HG03135 (cell line): ENCODE measurements at regions not wholly inside any gene's neighbourhood (a gene's known extent, or its start where the extent isn't known, plus 50 kb on each side); places are given as distances from the start of the nearest gene placed in this dataset.
"Not testable (repeated sequence)": the region's sequence is repeated elsewhere in the genome, so short reads cannot be mapped to it uniquely, and the experiment has no call there.

Source experiments
- ATAC-seq: cut with Tn5 transposase; IDR thresholded peaks from one replicate; pipeline ENCODE4 v1.9.1; 2021; ENCODE audit warnings: mild to moderate bottlenecking, moderate library complexity; ENCODE audit not compliant: unreplicated experiment

DNA sequence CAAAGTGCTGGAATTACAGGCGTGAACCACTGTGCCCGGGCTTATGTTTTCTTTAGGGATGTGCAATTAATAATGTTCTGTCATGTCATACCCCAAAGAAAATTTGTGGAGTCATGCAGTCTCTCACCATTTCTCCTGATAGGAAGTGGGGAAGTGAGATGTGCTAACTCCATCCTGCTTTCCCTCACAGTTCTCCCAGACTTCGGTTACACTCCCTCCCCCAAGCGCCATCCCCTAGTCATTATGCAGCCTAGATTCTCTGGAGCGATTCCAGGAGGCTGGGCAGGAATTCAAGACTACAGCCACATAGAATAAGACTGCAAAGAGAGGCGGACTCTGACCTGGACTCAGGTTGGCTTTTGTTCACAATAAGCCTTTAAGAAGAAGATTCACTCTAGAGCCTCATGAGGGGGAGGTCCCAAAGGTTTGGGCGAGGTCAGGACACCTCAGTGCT, 271.4 kb downstream of the ALDH8A1 start:
- no peak for ATAC-seq

- ATAC-seq: no peak
Measured at GRCh38 chr6:134676307-134677281, 273.3 kb downstream of the ALDH8A1 start.

GRCh38 chr6:134675110-134676054, 274.5 kb downstream of the ALDH8A1 start:
- ATAC-seq: no peak

- no peak for ATAC-seq
Measured at GRCh38 chr6:134674562-134674961, 275.3 kb downstream of the ALDH8A1 start.

DNA sequence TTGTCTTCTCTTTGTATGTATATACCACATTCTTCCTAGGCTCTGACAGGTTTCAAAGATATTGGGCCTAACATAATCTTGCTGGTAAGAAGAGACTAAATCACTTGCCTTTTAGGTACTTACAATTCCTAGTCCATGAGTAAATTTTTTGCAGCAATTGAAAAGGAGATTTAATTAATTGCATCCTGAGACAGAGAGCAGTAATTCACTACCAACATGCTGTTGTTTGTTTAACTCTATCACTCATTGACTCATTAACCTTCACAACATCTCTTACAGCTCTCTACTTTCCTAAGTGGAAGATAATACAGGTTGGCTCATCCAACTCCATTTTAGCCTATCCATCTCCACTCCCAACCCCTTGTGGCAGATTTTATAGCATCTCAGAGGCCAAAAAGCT, 280.4 kb downstream of the ALDH8A1 start:
- ATAC-seq: no peak

DNA sequence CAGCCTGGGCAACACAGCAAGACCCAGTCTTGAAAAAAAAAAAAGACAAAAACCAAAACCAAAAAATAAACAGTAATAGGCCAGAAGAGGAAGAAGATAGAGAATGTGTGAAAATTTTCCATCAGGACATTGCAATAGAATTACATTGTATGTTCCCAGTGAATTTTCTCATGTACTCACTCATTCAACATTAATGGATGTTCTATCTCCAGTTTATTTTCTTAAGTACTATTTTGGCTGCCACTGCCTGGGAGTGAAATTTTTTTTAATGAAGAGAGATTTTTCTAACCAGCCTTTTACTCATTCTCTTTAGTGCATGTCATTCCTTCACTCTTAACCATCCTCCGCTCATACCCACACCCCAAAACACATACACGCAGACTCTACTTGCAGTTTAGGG, 282.8 kb downstream of the ALDH8A1 start:
- no peak for ATAC-seq

GRCh38 chr6:134666125-134666524, 283.8 kb downstream of the ALDH8A1 start:
- ATAC-seq: no peak

GRCh38 chr6:134665029-134665723, 284.7 kb downstream of the ALDH8A1 start:
- ATAC-seq: no peak

DNA sequence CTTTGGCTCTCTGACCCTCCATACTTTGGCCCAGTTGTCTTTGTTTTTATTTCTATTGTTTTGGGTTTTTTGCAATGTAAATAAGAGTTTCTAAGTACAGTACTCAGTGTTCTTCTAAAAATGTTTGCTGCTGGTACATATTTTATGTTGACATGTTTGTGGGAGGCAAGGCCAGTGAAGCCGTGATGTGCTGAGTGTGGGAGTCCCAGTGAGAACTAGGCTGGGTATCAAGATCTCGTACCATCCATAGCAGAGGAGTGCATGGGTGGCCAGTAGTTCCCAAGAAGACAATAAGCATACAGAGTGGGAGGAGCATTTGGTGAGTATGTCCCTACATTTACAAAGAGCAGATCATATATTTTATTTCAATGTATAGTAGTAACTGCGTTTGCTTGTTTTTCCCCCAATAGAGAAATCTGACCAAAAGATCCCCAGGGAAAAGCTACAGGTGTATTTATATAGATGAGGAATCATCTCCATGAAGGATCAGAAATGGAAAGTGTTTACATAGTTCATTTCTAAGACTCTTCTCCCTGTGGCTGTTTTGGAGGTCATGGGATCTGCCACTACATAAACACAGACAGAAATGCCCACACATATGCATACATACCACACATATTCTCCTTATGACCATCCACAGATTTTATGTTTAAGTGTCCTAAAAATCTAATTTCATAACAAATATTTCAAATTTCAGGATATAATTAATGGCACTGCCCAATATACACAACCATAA, 285.9 kb downstream of the ALDH8A1 start:
- ATAC-seq: no peak

- ATAC-seq: no peak
Measured at GRCh38 chr6:134663356-134663755, 286.5 kb downstream of the ALDH8A1 start.

DNA sequence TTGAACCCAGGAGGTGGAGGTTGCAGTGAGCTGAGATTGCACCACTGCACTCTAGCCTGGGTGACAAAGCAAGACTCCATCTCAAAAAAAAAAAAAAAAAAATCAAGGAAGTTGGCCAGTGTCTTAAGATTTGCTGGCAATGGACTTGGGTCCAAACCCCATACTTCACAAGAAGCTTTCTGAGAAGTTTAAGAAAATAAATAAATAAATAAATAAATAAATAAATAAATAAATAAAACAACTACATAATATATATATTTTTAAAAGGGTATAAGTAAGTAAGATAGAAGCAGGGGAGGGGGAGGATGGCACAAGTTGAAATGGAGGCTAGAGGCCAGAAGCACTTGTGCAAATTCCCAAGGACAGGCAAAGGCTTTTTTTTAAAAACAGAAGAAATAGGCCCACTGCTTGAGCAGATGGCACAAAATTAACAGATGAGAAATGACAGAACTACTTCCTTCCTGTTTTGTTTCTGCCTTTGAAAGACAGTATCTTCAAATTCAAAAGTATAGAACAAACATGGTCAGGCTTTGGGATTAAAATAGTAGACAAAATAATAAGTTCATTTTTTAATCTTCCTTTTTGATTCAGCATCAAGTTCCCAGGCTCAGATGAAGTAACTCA, 287.7 kb downstream of the ALDH8A1 start:
- no peak for ATAC-seq

- ATAC-seq: not testable (repeated sequence)
Measured at GRCh38 chr6:134659885-134660284, 290.0 kb downstream of the ALDH8A1 start.

DNA sequence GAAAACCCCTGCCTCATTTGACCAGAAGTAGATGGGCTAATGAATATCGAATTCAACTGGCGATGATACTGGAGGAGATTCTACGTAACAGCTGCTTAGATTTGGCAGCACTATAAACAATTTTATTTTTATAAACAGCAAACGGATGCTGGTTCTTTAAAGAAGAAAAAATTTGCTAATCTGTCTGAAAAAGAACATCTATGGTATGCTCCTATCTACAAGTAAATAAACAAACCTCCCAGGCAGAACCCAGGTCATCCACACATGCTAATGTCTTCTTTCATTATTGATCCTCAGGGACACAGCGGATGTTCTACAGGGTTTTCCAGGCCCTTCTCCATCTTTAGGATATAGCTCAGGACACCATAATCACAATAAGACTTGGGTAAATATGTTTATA, 291.3 kb downstream of the ALDH8A1 start:
- ATAC-seq: no peak

DNA sequence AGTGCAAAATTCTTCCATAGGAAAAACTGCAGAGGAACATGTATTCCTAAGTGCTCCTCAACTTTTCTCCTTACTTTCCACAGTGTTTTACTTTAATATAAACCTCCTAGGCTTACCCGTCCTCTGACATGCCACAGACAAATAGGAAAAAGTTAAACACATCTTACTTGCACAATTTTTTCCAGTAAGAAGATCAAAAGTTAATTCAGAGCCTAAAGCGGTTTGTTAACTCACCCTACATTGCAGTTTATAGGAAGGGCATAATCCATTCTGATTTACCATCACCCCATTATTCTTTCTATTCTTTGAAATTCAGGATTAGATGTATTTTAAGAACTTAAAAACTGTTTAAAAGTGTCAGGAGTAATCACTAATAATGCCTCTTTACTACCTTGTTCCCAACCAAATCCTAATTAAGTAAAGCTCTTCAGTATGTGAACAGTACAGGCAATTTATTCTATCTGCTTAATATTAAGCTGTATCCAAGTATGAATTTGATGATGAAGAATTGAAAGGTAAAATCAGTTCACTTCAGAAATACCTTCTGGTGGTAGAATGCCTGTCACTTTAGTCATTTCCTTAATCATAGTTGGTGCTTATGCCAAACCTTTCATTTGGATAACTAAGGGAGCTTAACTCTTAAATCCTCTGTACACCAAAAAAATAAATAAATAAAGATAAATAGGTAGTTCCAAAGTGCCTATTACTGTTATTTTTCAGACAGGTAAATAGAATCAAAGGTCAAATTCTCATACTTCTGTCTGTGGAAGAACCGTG, 292.0 kb downstream of the ALDH8A1 start:
- no peak for ATAC-seq

DNA sequence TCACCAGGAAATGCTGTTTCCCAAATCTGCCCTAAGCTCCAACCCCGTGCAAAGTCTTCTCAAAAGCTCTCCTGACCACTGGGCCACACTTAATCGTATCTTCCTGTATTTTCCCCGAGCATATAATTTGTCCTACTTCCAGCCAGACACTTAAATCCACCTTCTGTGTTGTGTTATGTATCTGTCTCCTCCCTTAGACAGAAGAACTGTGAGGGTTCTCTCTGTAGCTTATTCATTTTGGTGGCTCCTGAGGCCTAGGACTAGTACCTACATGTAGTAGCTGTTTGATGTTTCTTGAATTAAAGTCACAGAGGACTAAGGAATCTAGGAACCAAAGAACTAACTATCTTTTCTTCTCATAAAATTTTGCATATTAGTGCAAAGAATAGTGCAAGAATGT, 292.6 kb downstream of the ALDH8A1 start:
- ATAC-seq: no peak

DNA sequence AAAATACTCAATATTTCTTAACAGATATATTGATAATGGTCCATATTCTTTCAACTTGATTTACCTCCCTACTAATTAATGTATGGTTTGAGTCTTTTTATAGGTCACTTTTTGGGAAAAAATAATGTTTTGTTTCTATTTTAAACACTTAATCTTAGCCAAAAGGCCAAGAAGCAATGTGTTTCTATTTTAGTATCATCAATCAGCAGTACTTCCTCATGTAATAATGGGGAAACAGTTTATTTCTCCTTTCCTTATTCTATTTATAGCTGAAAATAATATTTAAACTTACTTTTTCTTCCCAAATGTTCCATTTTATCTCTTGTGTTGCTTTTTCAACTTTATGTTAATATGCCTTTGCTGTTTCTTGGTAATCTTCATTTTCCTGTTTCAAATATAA, 295.1 kb downstream of the ALDH8A1 start:
- ATAC-seq: no peak

DNA sequence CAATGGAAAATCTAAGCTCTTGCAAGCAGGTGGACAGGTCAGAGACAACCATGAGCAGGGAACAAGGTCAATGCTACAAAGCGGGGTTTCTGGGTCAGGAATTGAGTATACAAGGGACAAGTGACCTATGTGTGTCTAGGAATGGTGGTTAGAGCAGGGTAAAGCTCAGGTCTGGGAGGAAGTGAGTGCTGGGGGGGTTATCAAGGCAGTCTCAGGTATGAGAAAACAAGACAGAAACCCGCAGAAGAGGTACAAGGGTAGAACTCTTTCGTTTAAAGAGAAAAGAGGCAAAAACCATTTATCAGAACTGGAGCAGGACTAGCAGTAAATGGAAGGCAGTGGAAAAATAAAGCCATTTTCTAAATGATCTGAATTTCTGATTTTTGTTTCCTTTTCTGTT, 298.4 kb downstream of the ALDH8A1 start:
- ATAC-seq: no peak

DNA sequence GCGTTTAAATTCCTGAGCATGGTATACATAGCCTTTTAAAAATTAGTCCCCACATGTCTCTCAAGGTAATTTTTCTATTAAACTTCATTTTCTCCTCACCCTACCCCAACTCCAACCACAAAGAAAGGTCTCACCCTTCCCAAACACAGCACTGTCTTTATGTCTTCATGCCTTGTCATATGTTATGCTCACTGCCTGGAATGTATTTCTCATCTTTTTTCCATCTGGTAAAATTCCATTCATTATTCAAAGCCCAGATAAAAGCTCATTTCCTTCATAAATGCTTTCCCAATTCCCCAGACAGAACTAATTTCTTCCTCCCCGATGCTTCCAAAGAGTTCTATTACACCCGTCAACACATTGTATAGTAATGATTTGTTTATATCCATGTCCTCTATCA, 302.0 kb downstream of the ALDH8A1 start:
- ATAC-seq: no peak

DNA sequence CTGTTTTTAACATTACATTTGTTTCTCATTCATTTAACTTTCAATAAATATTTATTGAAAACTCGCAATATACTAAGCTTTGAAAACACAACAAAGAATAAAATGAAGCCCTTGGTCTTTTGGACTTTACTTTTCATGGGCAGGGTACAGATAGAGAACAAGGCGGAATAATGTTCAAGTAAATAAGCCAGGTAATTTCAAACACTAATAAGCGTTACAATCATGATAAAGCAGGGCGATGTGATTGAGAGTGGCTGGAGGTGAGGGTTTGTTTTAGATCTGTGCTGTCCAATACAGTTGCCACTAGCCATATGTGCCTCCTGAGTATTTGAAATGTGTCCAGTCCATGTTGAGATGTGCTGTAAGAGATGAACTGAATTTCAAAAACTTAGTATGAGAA, 307.1 kb downstream of the ALDH8A1 start:
- ATAC-seq: no peak
